ENCODE measurements at regions not wholly inside any gene's neighbourhood (a gene's known extent, or its start where the extent isn't known, plus 50 kb on each side); places are given as distances from the start of the nearest gene placed in this dataset.

GRCh38 chr11:128259816-128260215 is 327.5 kb downstream of the ETS1 start:
- Histone ChIP-seq H4K20me1 (ENCODE audit: control insufficient read depth, insufficient read depth, low read depth, low read length) (no peaks in the 10 kb centered on the region), H3K4me2 (ENCODE audit: low read length) (peak overlapping the region; percentile 73), H3K9me3 (ENCODE audit: control insufficient read depth, insufficient read depth, low read length) (peaks cover 4% of the 10 kb centered on the region), H3K27ac (ENCODE audit: low read depth, low read length) (peak overlapping the region; percentile 88), H3K9me2 (replicated peaks; ENCODE audit: control insufficient read depth, low read length) (no peaks in the 10 kb centered on the region), H3K4me1 (ENCODE audit: control insufficient read depth, low read length) (peaks cover 79% of the 10 kb centered on the region), H3K79me2 (ENCODE audit: control insufficient read depth, low read length) (peaks cover 21% of the 10 kb centered on the region), H3F3A (ENCODE audit: control insufficient read depth, insufficient read depth) (peaks cover 19% of the 10 kb centered on the region), H3K36me3 (ENCODE audit: control insufficient read depth, low read length) (peaks cover 4% of the 10 kb centered on the region), H3K4me3 (ENCODE audit: low read length) (peak overlapping the region; percentile 79), H3K27me3 (ENCODE audit: control insufficient read depth, low read length) (no peaks in the 10 kb centered on the region)
- TF ChIP-seq EZH2phosphoT487 (IDR thresholded peaks at IDR 0.05; ENCODE audit: borderline replicate concordance, low read length) (no peak), CTCF (IDR thresholded peaks at IDR 0.05; ENCODE audit: low read depth, low read length, poor library complexity, severe bottlenecking) (no peak)

- Histone ChIP-seq H3K9me2 (replicated peaks; ENCODE audit: control insufficient read depth, low read length) (no peaks in the 10 kb centered on the region), H3K27ac (ENCODE audit: low read depth, low read length) (no peak overlapping the region), H3K4me2 (ENCODE audit: low read length) (no peak overlapping the region), H3K27me3 (ENCODE audit: control insufficient read depth, low read length) (no peaks in the 10 kb centered on the region), H3F3A (ENCODE audit: control insufficient read depth, insufficient read depth) (peaks cover 9% of the 10 kb centered on the region), H3K36me3 (ENCODE audit: control insufficient read depth, low read length) (peaks cover 4% of the 10 kb centered on the region), H3K9me3 (ENCODE audit: control insufficient read depth, insufficient read depth, low read length) (peaks cover 4% of the 10 kb centered on the region), H3K79me2 (ENCODE audit: control insufficient read depth, low read length) (no peaks in the 10 kb centered on the region), H3K4me3 (ENCODE audit: low read length) (no peak overlapping the region), H3K4me1 (ENCODE audit: control insufficient read depth, low read length) (peaks cover 44% of the 10 kb centered on the region), H4K20me1 (ENCODE audit: control insufficient read depth, insufficient read depth, low read depth, low read length) (no peaks in the 10 kb centered on the region)
- TF ChIP-seq EZH2phosphoT487 (IDR thresholded peaks at IDR 0.05; ENCODE audit: borderline replicate concordance, low read length) (no peak), CTCF (IDR thresholded peaks at IDR 0.05; ENCODE audit: low read depth, low read length, poor library complexity, severe bottlenecking) (no peak)
Observed at GRCh38 chr11:128254941-128255340, 332.4 kb downstream of the ETS1 start.

GRCh38 chr11:128251140-128251539 is 336.2 kb downstream of the ETS1 start:
- H3F3A ChIP-seq (ENCODE audit: control insufficient read depth, insufficient read depth), result no peaks in the 10 kb centered on the region
- H3K79me2 ChIP-seq (ENCODE audit: control insufficient read depth, low read length), result no peaks in the 10 kb centered on the region
- no peak overlapping the region for H3K4me2 ChIP-seq (ENCODE audit: low read length)
- no peaks in the 10 kb centered on the region for H3K27me3 ChIP-seq (ENCODE audit: control insufficient read depth, low read length)
- no peaks in the 10 kb centered on the region for H3K36me3 ChIP-seq (ENCODE audit: control insufficient read depth, low read length)
- peaks cover 11% of the 10 kb centered on the region for H3K4me1 ChIP-seq (ENCODE audit: control insufficient read depth, low read length)
- no peak overlapping the region for H3K27ac ChIP-seq (ENCODE audit: low read depth, low read length)
- H3K9me2 ChIP-seq (replicated peaks; ENCODE audit: control insufficient read depth, low read length), result no peaks in the 10 kb centered on the region
- TF ChIP-seq CTCF (IDR thresholded peaks at IDR 0.05; ENCODE audit: low read depth, low read length, poor library complexity, severe bottlenecking), result no peak
- TF ChIP-seq EZH2phosphoT487 (IDR thresholded peaks at IDR 0.05; ENCODE audit: borderline replicate concordance, low read length), result no peak
- H3K4me3 ChIP-seq (ENCODE audit: low read length), result no peak overlapping the region
- H4K20me1 ChIP-seq (ENCODE audit: control insufficient read depth, insufficient read depth, low read depth, low read length), result no peaks in the 10 kb centered on the region
- H3K9me3 ChIP-seq (ENCODE audit: control insufficient read depth, insufficient read depth, low read length), result no peaks in the 10 kb centered on the region

GRCh38 chr11:128250482-128250881 is 336.9 kb downstream of the ETS1 start:
- H3K9me3 ChIP-seq (ENCODE audit: control insufficient read depth, insufficient read depth, low read length), result no peaks in the 10 kb centered on the region
- H3K36me3 ChIP-seq (ENCODE audit: control insufficient read depth, low read length), result no peaks in the 10 kb centered on the region
- no peak overlapping the region for H3K27ac ChIP-seq (ENCODE audit: low read depth, low read length)
- no peaks in the 10 kb centered on the region for H3F3A ChIP-seq (ENCODE audit: control insufficient read depth, insufficient read depth)
- H3K79me2 ChIP-seq (ENCODE audit: control insufficient read depth, low read length), result no peaks in the 10 kb centered on the region
- H3K9me2 ChIP-seq (replicated peaks; ENCODE audit: control insufficient read depth, low read length), result no peaks in the 10 kb centered on the region
- no peaks in the 10 kb centered on the region for H4K20me1 ChIP-seq (ENCODE audit: control insufficient read depth, insufficient read depth, low read depth, low read length)
- TF ChIP-seq CTCF (IDR thresholded peaks at IDR 0.05; ENCODE audit: low read depth, low read length, poor library complexity, severe bottlenecking) (no peak), EZH2phosphoT487 (IDR thresholded peaks at IDR 0.05; ENCODE audit: borderline replicate concordance, low read length) (no peak)
- no peak overlapping the region for H3K4me3 ChIP-seq (ENCODE audit: low read length)
- peaks cover 8% of the 10 kb centered on the region for H3K4me1 ChIP-seq (ENCODE audit: control insufficient read depth, low read length)
- H3K4me2 ChIP-seq (ENCODE audit: low read length), result no peak overlapping the region
- no peaks in the 10 kb centered on the region for H3K27me3 ChIP-seq (ENCODE audit: control insufficient read depth, low read length)

Data from DOHH2 (cell line).